Endothelial cell of umbilical vein (primary cell): ENCODE measurements at regions not wholly inside any gene's neighbourhood (a gene's known extent, or its start where the extent isn't known, plus 50 kb on each side); places are given as distances from the start of the nearest gene placed in this dataset.
"Not testable (repeated sequence)": the region's sequence is repeated elsewhere in the genome, so short reads cannot be mapped to it uniquely, and the experiment has no call there.

Experiments used
- BruUV-seq: library from RNA; stranded (reverse); fragments of 400-500 nt; replicated peaks from 2 replicates; lab custom pipeline; 2021; lab: Mats Ljungman, UMichigan
- CTCF ChIA-PET: fragments of 300-600, 350-600 bp; sonication (Branson Sonifier 250); formaldehyde crosslinking; loops from one replicate; lab custom pipeline; 2021; ENCODE audit warnings: antibody characterized with exemption, inconsistent platforms; lab: Charles Lee
- POLR2A ChIA-PET: fragments of 300-600, 350-600 bp; sonication (Branson Sonifier 250); formaldehyde crosslinking; loops from one replicate; lab custom pipeline; 2021; ENCODE audit warnings: antibody characterized with exemption, inconsistent platforms; lab: Charles Lee
- DNase-seq: peaks from one replicate; pipeline ENCODE4 v3.0.0-alpha.2; 2011; ENCODE audit warnings: low read depth, low spot score
- FAIRE-seq: peaks from 2 replicates; lab custom pipeline; 2011; peaks lifted over from hg19 to GRCh38; lab: Jason Lieb, UNC
- H2AFZ ChIP-seq: 2 replicates; pipeline ENCODE4 v1.6.0; 2012; ENCODE audit warnings: low read depth, low read length, control low read depth, inconsistent platforms
- H3K27ac ChIP-seq: 2 replicates; pipeline ENCODE4 v1.5.1; 2011; ENCODE audit warnings: low read depth, mild to moderate bottlenecking, control low read depth, low read length, moderate library complexity; ENCODE audit not compliant: insufficient read depth
- H3K27me3 ChIP-seq, 2 experiments: 2 replicates each; pipeline versions ENCODE4 v1.6.0 to v1.6.1; 2011; ENCODE audit warnings: low read length in 2 of 2, mixed read lengths in 1 of 2; ENCODE audit not compliant: control insufficient read depth in 2 of 2, insufficient read depth in 2 of 2
- H3K36me3 ChIP-seq, 2 experiments: 2 replicates in 1 of 2; 3 replicates in 1 of 2; pipeline ENCODE4 v1.5.1; 2011; ENCODE audit warnings: low read length in 2 of 2, mild to moderate bottlenecking in 1 of 2, moderate library complexity in 1 of 2; ENCODE audit not compliant: control insufficient read depth in 2 of 2, insufficient read depth in 2 of 2; ENCODE audit errors: extremely low read depth in 1 of 2
- H3K4me1 ChIP-seq: 3 replicates; pipeline ENCODE4 v1.5.1; 2011; ENCODE audit warnings: mild to moderate bottlenecking, low read length; ENCODE audit not compliant: control insufficient read depth, insufficient read depth; ENCODE audit errors: extremely low read depth
- H3K4me2 ChIP-seq: 2 replicates; pipeline ENCODE4 v1.6.1; 2011; ENCODE audit warnings: low read length, control low read depth, mixed read lengths; ENCODE audit not compliant: insufficient read depth
- H3K4me3 ChIP-seq, 3 experiments: fragments of 200-600 bp in 1 of 3; sonication (generic), shearing (Covaris generic) in 1 of 3; replicated peaks in 1 of 3; 2 replicates each; pipeline ENCODE4 v1.5.1; 2011 to 2016; ENCODE audit warnings: control low read depth in 3 of 3, low read length in 3 of 3, mild to moderate bottlenecking in 2 of 3, inconsistent platforms in 1 of 3, low read depth in 1 of 3, moderate library complexity in 1 of 3; ENCODE audit not compliant: insufficient read depth in 1 of 3
- H3K79me2 ChIP-seq: 2 replicates; pipeline ENCODE4 v1.6.0; 2012; ENCODE audit warnings: low read length, inconsistent platforms; ENCODE audit not compliant: control insufficient read depth, insufficient read depth
- H3K9ac ChIP-seq: replicated peaks from 2 replicates; pipeline ENCODE3; 2011; ENCODE audit warnings: low read length, control low read depth; ENCODE audit not compliant: insufficient read depth; ENCODE audit errors: extremely low read depth
- H3K9me1 ChIP-seq: replicated peaks from 3 replicates; pipeline ENCODE4 v1.6.0; 2011; ENCODE audit warnings: mild to moderate bottlenecking, low read length; ENCODE audit not compliant: control insufficient read depth, insufficient read depth; ENCODE audit errors: extremely low read depth
- H3K9me3 ChIP-seq: replicated peaks from 2 replicates; pipeline ENCODE4 v1.5.1; 2012; ENCODE audit warnings: low read length, inconsistent platforms; ENCODE audit not compliant: control insufficient read depth, insufficient read depth
- H4K20me1 ChIP-seq: replicated peaks from 2 replicates; pipeline ENCODE3; 2011; ENCODE audit warnings: mild to moderate bottlenecking, low read length; ENCODE audit not compliant: control insufficient read depth, insufficient read depth; ENCODE audit errors: extremely low read depth
- CTCF ChIP-seq, 2 donors: IDR thresholded peaks; 1 replicate in 1 of 2; 2 replicates in 1 of 2; pipeline ENCODE4 v1.5.1; 2011; ENCODE audit warnings: low read length in 2 of 2, mild to moderate bottlenecking in 2 of 2, moderate library complexity in 2 of 2, control low read depth in 1 of 2, inconsistent platforms in 1 of 2, low read depth in 1 of 2; ENCODE audit not compliant: insufficient read depth in 1 of 2; ENCODE audit errors: extremely low read depth in 1 of 2
- EZH2 ChIP-seq: IDR thresholded peaks from 2 replicates; pipeline ENCODE4 v1.6.1; 2012; ENCODE audit warnings: borderline replicate concordance, low read depth, mild to moderate bottlenecking, moderate library complexity, low read length, inconsistent platforms; ENCODE audit not compliant: severe bottlenecking
- FOS ChIP-seq: IDR thresholded peaks from 2 replicates; pipeline ENCODE4 v1.6.1; 2011; ENCODE audit warnings: mild to moderate bottlenecking, low read length, moderate library complexity, borderline replicate concordance; ENCODE audit not compliant: insufficient read depth
- GATA2 ChIP-seq: IDR thresholded peaks from 2 replicates; pipeline ENCODE4 v1.7.0; 2011; ENCODE audit warnings: low read depth, mild to moderate bottlenecking, moderate library complexity, mixed read lengths, low read length; ENCODE audit not compliant: insufficient read length, insufficient read depth
- JUN ChIP-seq: IDR thresholded peaks from 2 replicates; pipeline ENCODE4 v1.6.1; 2011; ENCODE audit warnings: borderline replicate concordance, low read depth; ENCODE audit not compliant: insufficient read length, insufficient read depth
- MAX ChIP-seq: IDR thresholded peaks from 2 replicates; pipeline ENCODE4 v1.6.1; 2011; ENCODE audit not compliant: insufficient read depth, insufficient read length
- MYC ChIP-seq: IDR thresholded peaks from one replicate; pipeline ENCODE4 v1.6.1; 2011; ENCODE audit warnings: mild to moderate bottlenecking, low read depth, low read length
- POLR2A ChIP-seq: IDR thresholded peaks from 2 replicates; pipeline ENCODE4 v1.6.1; 2012; ENCODE audit warnings: low read depth, mild to moderate bottlenecking, control low read depth, low read length
- POLR2AphosphoS5 ChIP-seq: IDR thresholded peaks from 2 replicates; pipeline ENCODE4 v1.6.1; 2012; ENCODE audit warnings: low read depth, mild to moderate bottlenecking, control low read depth, low read length, moderate library complexity; ENCODE audit not compliant: insufficient read depth
- dilution Hi-C: fragments of 300-500 bp; cut with MboI; formaldehyde crosslinking; loops from one replicate; pipeline ENCODE4 v1.15.0; 2019; ENCODE audit warnings: low sequenced_read_pairs; ENCODE audit not compliant: extremely low pct_ligation_motif_present
- intact Hi-C: fragments of 100-400 bp; cut with micrococcal nuclease; formaldehyde crosslinking; loops from one replicate; pipeline ENCODE4 v1.10.0; 2022

DNA sequence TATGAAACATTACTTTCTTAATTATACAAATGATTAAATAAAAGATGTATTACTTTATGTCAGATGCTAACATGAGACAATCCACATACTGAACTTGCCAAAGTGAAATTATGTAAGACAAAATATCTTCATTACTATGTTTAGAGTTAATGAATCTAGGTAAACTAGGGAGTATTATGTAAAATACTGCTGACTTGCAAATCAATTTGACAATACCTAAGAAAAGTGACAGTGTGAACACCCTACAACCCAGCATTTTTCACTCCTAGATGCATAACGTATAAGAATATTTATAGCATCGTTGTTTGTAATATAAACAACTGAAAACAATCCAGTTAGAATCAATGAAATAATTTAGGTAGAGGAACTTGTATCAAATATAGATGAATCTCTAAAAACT, 546.3 kb downstream of the MAGEB5 start:
- BruUV-seq, result no TSS peak
- H3K36me3 ChIP-seq, result no peaks in the 10 kb centered on the region
- H2AFZ ChIP-seq, result no peak overlapping the region
- no peak overlapping the region for H3K9ac ChIP-seq
- ChIA-PET POLR2A (no interaction called here), CTCF (no interaction called here)
- H3K9me3 ChIP-seq, result no peaks in the 10 kb centered on the region
- DNase-seq, result no peak
- H3K9me1 ChIP-seq, result no peaks in the 10 kb centered on the region
- FAIRE-seq, result no peak
- H3K27ac ChIP-seq, result no peak overlapping the region
- no peaks in the 10 kb centered on the region for H3K4me1 ChIP-seq
- no peaks in the 10 kb centered on the region for H3K79me2 ChIP-seq
- no peak overlapping the region for H3K4me2 ChIP-seq
- dilution Hi-C loops, result no loop called here
- H3K27me3 ChIP-seq, result no peaks in the 10 kb centered on the region
- H3K4me3 ChIP-seq, result no peak overlapping the region
- intact Hi-C loops, result no loop called here
- H4K20me1 ChIP-seq, result no peaks in the 10 kb centered on the region
- TF ChIP-seq FOS, result no peak
- no peak for TF ChIP-seq GATA2
- TF ChIP-seq POLR2A, result no peak
- TF ChIP-seq POLR2AphosphoS5, result no peak
- no peak for TF ChIP-seq MYC
- no peak for TF ChIP-seq EZH2
- TF ChIP-seq MAX, result no peak
- TF ChIP-seq CTCF (IDR thresholded peaks at IDR 0.05; ENCODE audit: extremely low read depth in 1 of 2, insufficient read depth in 1 of 2, low read depth in 1 of 2, low read length in 2 of 2), result no peak
- no peak for TF ChIP-seq JUN

DNA sequence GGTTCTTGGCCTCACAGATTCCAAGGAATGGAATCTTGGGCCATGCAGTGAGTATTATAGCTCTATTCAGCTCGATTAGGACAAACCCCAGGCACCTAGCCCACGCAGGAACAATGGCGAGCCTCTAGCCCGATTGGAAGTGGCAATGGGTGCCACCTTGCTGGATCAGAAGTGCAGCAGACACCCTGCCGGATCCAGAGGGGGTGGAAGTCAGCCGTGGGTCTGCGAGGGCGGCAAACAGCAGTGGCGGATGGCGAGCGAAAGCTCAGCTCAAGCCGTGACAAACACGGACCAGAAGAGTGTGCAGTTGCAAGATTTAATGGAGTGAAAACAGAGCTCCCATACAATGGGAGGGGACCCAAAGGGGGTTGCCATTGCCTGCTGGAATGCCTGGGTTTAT, 539.8 kb downstream of the MAGEB5 start:
- H3K79me2 ChIP-seq, H3K4me1 ChIP-seq, dilution Hi-C loops, POLR2A ChIA-PET, H3K9me3 ChIP-seq, intact Hi-C loops, CTCF ChIA-PET, H3K27ac ChIP-seq, BruUV-seq, DNase-seq, H3K9me1 ChIP-seq, H3K4me2 ChIP-seq, H3K27me3 ChIP-seq, H3K9ac ChIP-seq, H2AFZ ChIP-seq, FAIRE-seq, H3K4me3 ChIP-seq, H4K20me1 ChIP-seq, H3K36me3 ChIP-seq: not testable (repeated sequence)
